ENCODE measurements at regions not wholly inside any gene's neighbourhood (a gene's known extent, or its start where the extent isn't known, plus 50 kb on each side); places are given as distances from the start of the nearest gene placed in this dataset.

DNA sequence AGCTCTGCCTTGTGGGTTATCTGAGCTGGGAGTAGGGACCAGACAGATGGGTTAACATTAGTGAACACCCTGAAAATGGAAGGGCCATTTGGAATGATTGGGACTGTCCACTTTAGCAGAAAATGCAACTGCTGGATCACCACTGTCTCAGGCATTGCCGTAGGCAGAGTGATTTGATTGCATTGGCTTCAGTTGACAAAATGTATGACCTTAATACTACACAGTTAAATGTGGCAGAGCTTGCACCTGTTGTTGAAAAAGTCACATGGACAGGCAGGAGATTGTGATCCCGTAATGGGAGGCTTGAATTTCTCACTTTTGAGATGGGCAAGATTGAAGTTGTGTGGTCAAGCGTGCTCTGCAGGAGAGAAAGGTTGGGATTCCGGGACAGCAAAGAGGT, 166.5 kb upstream of the PUDP start:
- no peaks in the 10 kb centered on the region for H3K36me3 ChIP-seq (ENCODE audit: insufficient read depth, insufficient read length, low read length)
- no peaks in the 10 kb centered on the region for H3K27me3 ChIP-seq (ENCODE audit: insufficient read depth, insufficient read length)
- H3K4me1 ChIP-seq (ENCODE audit: insufficient read depth, insufficient read length), result no peaks in the 10 kb centered on the region
- no peak overlapping the region for H3K4me3 ChIP-seq (ENCODE audit: insufficient read length, low read depth)
- DNase-seq (ENCODE audit: low read depth, low spot score), result no peak
- H3K9me3 ChIP-seq (ENCODE audit: insufficient read depth, low read length), result no peaks in the 10 kb centered on the region
- TF ChIP-seq ZNF274 (IDR thresholded peaks at IDR 0.05; ENCODE audit: low read depth, low read length), result no peak
- TF ChIP-seq YY1 (IDR thresholded peaks at IDR 0.05; ENCODE audit: insufficient read depth, insufficient read length), result no peak
- no peak for TF ChIP-seq SUZ12 (IDR thresholded peaks at IDR 0.05; ENCODE audit: extremely low read depth, insufficient read depth, insufficient read length)
- no peak overlapping the region for H3K9ac ChIP-seq (ENCODE audit: insufficient read length, low read depth)

DNA sequence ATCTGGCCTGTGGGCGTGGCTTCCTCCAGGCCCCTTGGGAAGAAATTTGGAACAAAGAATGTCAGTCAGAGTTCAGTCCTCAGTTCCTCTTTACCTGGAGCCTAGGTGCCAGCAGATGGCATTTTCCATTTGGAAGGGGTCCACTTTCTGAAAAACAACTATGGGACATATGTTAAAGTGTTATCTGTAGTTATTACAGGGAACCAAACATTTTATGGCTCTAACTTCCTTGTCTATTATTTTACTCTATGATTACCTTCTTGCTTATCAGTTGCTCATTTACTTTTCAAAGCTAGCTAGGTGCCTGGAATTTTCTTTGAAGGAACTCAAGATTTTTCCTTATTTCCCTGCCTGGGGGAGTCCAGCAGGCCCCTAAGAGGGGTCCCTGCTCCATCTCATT, 159.8 kb upstream of the PUDP start:
- Histone ChIP-seq H3K4me1 (ENCODE audit: insufficient read depth, insufficient read length) (no peaks in the 10 kb centered on the region), H3K9me3 (ENCODE audit: insufficient read depth, low read length) (no peaks in the 10 kb centered on the region), H3K36me3 (ENCODE audit: insufficient read depth, insufficient read length, low read length) (no peaks in the 10 kb centered on the region), H3K27me3 (ENCODE audit: insufficient read depth, insufficient read length) (no peaks in the 10 kb centered on the region), H3K9ac (ENCODE audit: insufficient read length, low read depth) (no peak overlapping the region), H3K4me3 (ENCODE audit: insufficient read length, low read depth) (no peak overlapping the region)
- DNase-seq (ENCODE audit: low read depth, low spot score), result no peak
- TF ChIP-seq SUZ12 (IDR thresholded peaks at IDR 0.05; ENCODE audit: extremely low read depth, insufficient read depth, insufficient read length), result no peak
- TF ChIP-seq ZNF274 (IDR thresholded peaks at IDR 0.05; ENCODE audit: low read depth, low read length), result no peak
- TF ChIP-seq YY1 (IDR thresholded peaks at IDR 0.05; ENCODE audit: insufficient read depth, insufficient read length), result no peak

DNA sequence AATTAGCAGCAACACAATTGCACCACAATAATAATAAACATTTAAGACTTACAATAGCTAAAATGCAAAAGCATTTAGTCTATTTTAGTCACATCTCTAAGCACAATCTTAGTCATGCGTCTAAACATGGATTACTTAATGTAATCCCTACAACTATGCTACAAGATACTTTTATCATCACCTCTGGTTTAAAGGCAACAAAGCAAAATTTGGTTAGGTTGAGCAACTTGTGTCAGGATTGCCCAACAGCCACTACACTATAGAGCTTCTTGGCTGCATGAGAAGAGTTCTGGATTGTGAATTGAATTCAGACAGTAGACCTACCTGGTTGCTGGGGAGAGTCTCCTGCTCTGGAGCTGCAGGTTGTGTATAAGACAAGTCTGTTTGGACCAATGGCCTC, 146.5 kb upstream of the PUDP start:
- Histone ChIP-seq H3K36me3 (ENCODE audit: insufficient read depth, insufficient read length, low read length) (no peaks in the 10 kb centered on the region), H3K9me3 (ENCODE audit: insufficient read depth, low read length) (no peaks in the 10 kb centered on the region), H3K4me1 (ENCODE audit: insufficient read depth, insufficient read length) (no peaks in the 10 kb centered on the region), H3K27me3 (ENCODE audit: insufficient read depth, insufficient read length) (no peaks in the 10 kb centered on the region), H3K4me3 (ENCODE audit: insufficient read length, low read depth) (no peak overlapping the region), H3K9ac (ENCODE audit: insufficient read length, low read depth) (no peak overlapping the region)
- TF ChIP-seq ZNF274 (IDR thresholded peaks at IDR 0.05; ENCODE audit: low read depth, low read length), result no peak
- TF ChIP-seq YY1 (IDR thresholded peaks at IDR 0.05; ENCODE audit: insufficient read depth, insufficient read length), result no peak
- no peak for DNase-seq (ENCODE audit: low read depth, low spot score)

DNA sequence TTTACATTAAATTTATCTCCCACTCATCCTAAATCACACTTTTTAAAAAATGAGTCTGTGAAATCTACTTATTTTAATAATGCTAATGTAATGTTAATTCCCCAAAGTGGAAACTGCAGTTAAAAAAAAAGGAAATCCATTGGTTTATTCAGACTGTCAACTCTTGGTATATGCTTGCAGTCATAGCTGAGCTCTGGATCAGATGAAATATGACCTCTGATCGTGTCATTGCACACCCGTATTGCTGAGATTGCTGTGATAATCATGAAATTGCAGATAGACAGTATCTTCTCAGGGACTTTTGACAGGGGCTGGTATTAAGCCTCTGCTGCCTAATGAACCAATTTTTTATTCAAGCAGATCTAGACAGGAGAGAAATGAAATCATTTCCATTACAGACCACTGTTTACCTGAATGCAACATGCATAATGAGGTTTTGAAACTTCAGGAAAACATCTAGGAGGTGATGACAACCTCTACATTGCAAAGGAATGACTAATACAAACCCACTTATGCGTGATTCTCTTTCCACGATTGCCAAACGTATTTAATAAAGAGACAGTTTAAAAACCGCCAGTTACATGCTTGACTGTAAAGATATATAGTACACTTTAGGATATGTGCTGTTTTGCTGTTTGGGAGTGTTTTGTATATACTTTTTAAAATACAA, 138.3 kb upstream of the PUDP start:
- Histone ChIP-seq H3K4me1 (ENCODE audit: insufficient read depth, insufficient read length) (no peaks in the 10 kb centered on the region), H3K4me3 (ENCODE audit: insufficient read length, low read depth) (no peak overlapping the region), H3K9me3 (ENCODE audit: insufficient read depth, low read length) (no peaks in the 10 kb centered on the region), H3K36me3 (ENCODE audit: insufficient read depth, insufficient read length, low read length) (no peaks in the 10 kb centered on the region), H3K27me3 (ENCODE audit: insufficient read depth, insufficient read length) (no peaks in the 10 kb centered on the region), H3K9ac (ENCODE audit: insufficient read length, low read depth) (no peak overlapping the region)
- no peak for TF ChIP-seq SUZ12 (IDR thresholded peaks at IDR 0.05; ENCODE audit: extremely low read depth, insufficient read depth, insufficient read length)
- no peak for TF ChIP-seq YY1 (IDR thresholded peaks at IDR 0.05; ENCODE audit: insufficient read depth, insufficient read length)
- DNase-seq (ENCODE audit: low read depth, low spot score), result no peak

DNA sequence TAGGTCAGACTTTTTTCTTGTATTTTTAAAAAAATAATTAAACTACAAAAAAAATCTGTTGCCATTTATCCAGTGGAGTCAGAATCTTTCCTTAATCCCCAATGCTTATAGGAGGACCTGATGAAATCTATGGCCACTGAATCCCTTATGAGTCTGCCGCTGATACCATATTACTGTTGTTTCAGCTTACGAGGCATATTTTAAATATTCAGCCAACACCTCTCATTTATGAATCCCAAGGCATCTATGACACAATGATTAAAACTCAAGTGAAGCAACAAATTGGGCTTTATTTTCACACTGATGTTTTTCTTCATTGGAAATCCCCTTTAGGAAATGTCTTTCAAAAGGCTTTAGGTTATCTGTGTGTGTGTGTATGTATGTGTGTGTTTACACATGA, 137.8 kb upstream of the PUDP start:
- no peak for DNase-seq (ENCODE audit: low read depth, low spot score)
- no peaks in the 10 kb centered on the region for H3K27me3 ChIP-seq (ENCODE audit: insufficient read depth, insufficient read length)
- TF ChIP-seq SUZ12 (IDR thresholded peaks at IDR 0.05; ENCODE audit: extremely low read depth, insufficient read depth, insufficient read length) (no peak), ZNF274 (IDR thresholded peaks at IDR 0.05; ENCODE audit: low read depth, low read length) (no peak), YY1 (IDR thresholded peaks at IDR 0.05; ENCODE audit: insufficient read depth, insufficient read length) (no peak)

DNA sequence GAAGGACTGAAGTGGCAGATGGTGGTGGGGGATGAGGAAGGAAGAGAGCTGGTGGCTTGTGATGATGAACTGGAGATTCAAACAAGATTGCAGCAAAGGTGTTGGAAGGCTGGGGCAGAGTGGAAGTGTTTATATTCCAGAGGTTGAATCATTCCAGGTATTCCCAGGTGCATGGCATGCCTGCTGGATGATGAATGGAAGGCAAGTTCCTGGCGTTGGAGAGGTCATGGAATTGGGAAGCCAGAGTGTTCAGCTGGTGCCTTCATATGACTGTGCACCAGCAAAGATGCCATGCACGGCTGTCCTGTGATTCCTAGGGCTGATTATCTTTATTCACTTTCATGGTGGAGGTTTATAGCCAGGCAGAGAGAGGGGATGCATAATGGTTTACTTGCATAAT, 135.8 kb upstream of the PUDP start:
- no peak for DNase-seq (ENCODE audit: low read depth, low spot score)
- Histone ChIP-seq H3K4me1 (ENCODE audit: insufficient read depth, insufficient read length) (no peaks in the 10 kb centered on the region), H3K9ac (ENCODE audit: insufficient read length, low read depth) (no peak overlapping the region), H3K9me3 (ENCODE audit: insufficient read depth, low read length) (no peaks in the 10 kb centered on the region), H3K36me3 (ENCODE audit: insufficient read depth, insufficient read length, low read length) (no peaks in the 10 kb centered on the region), H3K27me3 (ENCODE audit: insufficient read depth, insufficient read length) (no peaks in the 10 kb centered on the region), H3K4me3 (ENCODE audit: insufficient read length, low read depth) (no peak overlapping the region)
- no peak for TF ChIP-seq SUZ12 (IDR thresholded peaks at IDR 0.05; ENCODE audit: extremely low read depth, insufficient read depth, insufficient read length)
- TF ChIP-seq YY1 (IDR thresholded peaks at IDR 0.05; ENCODE audit: insufficient read depth, insufficient read length), result no peak
- TF ChIP-seq ZNF274 (IDR thresholded peaks at IDR 0.05; ENCODE audit: low read depth, low read length), result no peak

More for the DNA sequence above, 137.8 kb upstream of the PUDP start:
- H3K9me3 ChIP-seq (ENCODE audit: insufficient read depth, low read length), result no peaks in the 10 kb centered on the region
- H3K4me3 ChIP-seq (ENCODE audit: insufficient read length, low read depth), result no peak overlapping the region
- no peaks in the 10 kb centered on the region for H3K36me3 ChIP-seq (ENCODE audit: insufficient read depth, insufficient read length, low read length)
- no peaks in the 10 kb centered on the region for H3K4me1 ChIP-seq (ENCODE audit: insufficient read depth, insufficient read length)
- H3K9ac ChIP-seq (ENCODE audit: insufficient read length, low read depth), result no peak overlapping the region

DNA sequence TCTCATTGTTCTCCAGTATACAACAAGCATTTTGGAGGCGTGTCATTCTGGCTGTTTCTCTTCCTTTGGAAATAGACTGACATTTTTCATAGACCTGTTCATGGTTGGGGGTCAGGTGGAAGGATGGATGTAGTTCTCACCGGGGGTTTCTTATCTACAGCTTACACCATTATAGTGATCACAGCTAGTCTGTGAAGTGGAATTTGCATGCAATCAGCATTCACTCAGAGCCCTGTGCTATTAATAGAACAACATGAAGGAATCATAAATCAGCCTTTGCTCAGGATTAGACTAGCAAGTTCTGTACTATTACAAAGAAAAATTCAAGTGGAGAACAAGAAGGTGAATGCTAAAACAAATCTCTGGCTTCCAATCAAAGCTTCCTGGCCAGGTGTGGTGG, 132.6 kb upstream of the PUDP start:
- Histone ChIP-seq H3K36me3 (ENCODE audit: insufficient read depth, insufficient read length, low read length) (no peaks in the 10 kb centered on the region), H3K9me3 (ENCODE audit: insufficient read depth, low read length) (no peaks in the 10 kb centered on the region), H3K27me3 (ENCODE audit: insufficient read depth, insufficient read length) (no peaks in the 10 kb centered on the region), H3K4me3 (ENCODE audit: insufficient read length, low read depth) (no peak overlapping the region), H3K4me1 (ENCODE audit: insufficient read depth, insufficient read length) (no peaks in the 10 kb centered on the region), H3K9ac (ENCODE audit: insufficient read length, low read depth) (no peak overlapping the region)
- no peak for TF ChIP-seq SUZ12 (IDR thresholded peaks at IDR 0.05; ENCODE audit: extremely low read depth, insufficient read depth, insufficient read length)
- TF ChIP-seq ZNF274 (IDR thresholded peaks at IDR 0.05; ENCODE audit: low read depth, low read length), result no peak
- no peak for TF ChIP-seq YY1 (IDR thresholded peaks at IDR 0.05; ENCODE audit: insufficient read depth, insufficient read length)
- no peak for DNase-seq (ENCODE audit: low read depth, low spot score)
